ENCODE measurements at regions not wholly inside any gene's neighbourhood (a gene's known extent, or its start where the extent isn't known, plus 50 kb on each side); places are given as distances from the start of the nearest gene placed in this dataset.

- TF ChIP-seq STAT1 (IDR thresholded peaks at IDR 0.05; ENCODE audit: unreplicated experiment): no peak
- TF ChIP-seq, protein P1, sequence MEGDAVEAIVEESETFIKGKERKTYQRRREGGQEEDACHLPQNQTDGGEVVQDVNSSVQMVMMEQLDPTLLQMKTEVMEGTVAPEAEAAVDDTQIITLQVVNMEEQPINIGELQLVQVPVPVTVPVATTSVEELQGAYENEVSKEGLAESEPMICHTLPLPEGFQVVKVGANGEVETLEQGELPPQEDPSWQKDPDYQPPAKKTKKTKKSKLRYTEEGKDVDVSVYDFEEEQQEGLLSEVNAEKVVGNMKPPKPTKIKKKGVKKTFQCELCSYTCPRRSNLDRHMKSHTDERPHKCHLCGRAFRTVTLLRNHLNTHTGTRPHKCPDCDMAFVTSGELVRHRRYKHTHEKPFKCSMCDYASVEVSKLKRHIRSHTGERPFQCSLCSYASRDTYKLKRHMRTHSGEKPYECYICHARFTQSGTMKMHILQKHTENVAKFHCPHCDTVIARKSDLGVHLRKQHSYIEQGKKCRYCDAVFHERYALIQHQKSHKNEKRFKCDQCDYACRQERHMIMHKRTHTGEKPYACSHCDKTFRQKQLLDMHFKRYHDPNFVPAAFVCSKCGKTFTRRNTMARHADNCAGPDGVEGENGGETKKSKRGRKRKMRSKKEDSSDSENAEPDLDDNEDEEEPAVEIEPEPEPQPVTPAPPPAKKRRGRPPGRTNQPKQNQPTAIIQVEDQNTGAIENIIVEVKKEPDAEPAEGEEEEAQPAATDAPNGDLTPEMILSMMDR (conservative IDR thresholded peaks at IDR 0.05; ENCODE audit: low read depth in 2 of 2): no peak
- no peak for TF ChIP-seq POLR2AphosphoS5 (IDR thresholded peaks at IDR 0.05; ENCODE audit: low read depth)
- no peak for TF ChIP-seq EZH2phosphoT487 (IDR thresholded peaks at IDR 0.05; ENCODE audit: unreplicated experiment)
- TF ChIP-seq ETS1 (IDR thresholded peaks at IDR 0.05): no peak
- no peak for TF ChIP-seq JUNB (IDR thresholded peaks at IDR 0.05; ENCODE audit: unreplicated experiment)
- no peak for TF ChIP-seq EZH2 (IDR thresholded peaks at IDR 0.05; ENCODE audit: low read depth, unreplicated experiment)
- no peak for TF ChIP-seq REST (IDR thresholded peaks at IDR 0.05; ENCODE audit: unreplicated experiment)
- TF ChIP-seq NANOG (IDR thresholded peaks at IDR 0.05; ENCODE audit: borderline replicate concordance): no peak
- no peak for TF ChIP-seq ZNF114 (CRISPR knock-in tag; IDR thresholded peaks at IDR 0.05)
Observed at GRCh38 chr21:23887725-23888306, 1719.5 kb downstream of the MRPL39 start.

All from GM23338 (cell line).